GM12878 (cell line): ENCODE measurements at regions not wholly inside any gene's neighbourhood (a gene's known extent, or its start where the extent isn't known, plus 50 kb on each side); places are given as distances from the start of the nearest gene placed in this dataset.

Experiments
- ATAC-seq: fragments of 200-7000 bp; cut with Tn5 transposase; 3 replicates; pipeline ENCODE4 v1.9.1; 2020; ENCODE audit warnings: mild to moderate bottlenecking, moderate library complexity
- BruUV-seq: library from RNA; stranded (reverse); fragments of 400-500 nt; replicated peaks from 2 replicates; lab custom pipeline; 2021; lab: Mats Ljungman, UMichigan
- CTCF ChIA-PET: fragments of 300-600 bp; sonication (Branson Sonifier 250); formaldehyde crosslinking; extraction: SDS; loops from one replicate; lab custom pipeline; 2021; ENCODE audit warnings: inconsistent platforms; lab: Yijun Ruan, JAX
- POLR2A ChIA-PET: fragments of 350-600 bp; formaldehyde crosslinking; extraction: SDS; loops from one replicate; lab custom pipeline; 2021; ENCODE audit warnings: inconsistent platforms; lab: Charles Lee
- RAD21 ChIA-PET: fragments of 300-600 bp; sonication (Branson Sonifier 250); formaldehyde crosslinking; loops from one replicate; lab custom pipeline; 2023; ENCODE audit warnings: antibody characterized with exemption; ENCODE audit not compliant: unreplicated experiment; lab: Charles Lee
- SMC1A ChIA-PET: fragments of 300-600 bp; sonication (Branson Sonifier 250); formaldehyde crosslinking; loops from one replicate; lab custom pipeline; 2023; ENCODE audit not compliant: unreplicated experiment, uncharacterized antibody; lab: Charles Lee
- DNase-seq: peaks from one replicate; pipeline ENCODE4 v3.0.0-alpha.2; 2011; ENCODE audit warnings: low read depth, low spot score
- FAIRE-seq: peaks from 3 replicates; lab custom pipeline; 2011; peaks lifted over from hg19 to GRCh38; lab: Jason Lieb, UNC
- H2AFZ ChIP-seq: 2 replicates; pipeline ENCODE4 v1.6.0; 2011; ENCODE audit warnings: low read depth, low read length, control low read depth; ENCODE audit not compliant: control insufficient read depth
- H3K27ac ChIP-seq: 2 replicates; pipeline ENCODE4 v1.5.1; 2011; ENCODE audit warnings: control low read depth; ENCODE audit not compliant: control insufficient read depth, insufficient read depth
- H3K27me3 ChIP-seq, 2 experiments: replicated peaks in 1 of 2; 2 replicates each; pipeline versions ENCODE4 v1.6.0 to v1.6.1; 2011; ENCODE audit warnings: low read length in 1 of 2; ENCODE audit not compliant: control insufficient read depth in 2 of 2, insufficient read depth in 2 of 2
- H3K36me3 ChIP-seq, 2 experiments: 2 replicates each; pipeline ENCODE4 v1.5.1; 2011; ENCODE audit warnings: low read length in 1 of 2; ENCODE audit not compliant: control insufficient read depth in 2 of 2, insufficient read depth in 2 of 2
- H3K4me1 ChIP-seq: 2 replicates; pipeline ENCODE4 v1.6.1; 2011; ENCODE audit warnings: mild to moderate bottlenecking, low read length, moderate library complexity, mixed read lengths; ENCODE audit not compliant: control insufficient read depth, insufficient read depth
- H3K4me2 ChIP-seq: 2 replicates; pipeline ENCODE4 v1.6.0; 2011; ENCODE audit warnings: control low read depth; ENCODE audit not compliant: control insufficient read depth, insufficient read depth
- H3K4me3 ChIP-seq: fragments of 200-600 bp; sonication (generic); 2 replicates; pipeline ENCODE4 v1.5.1; 2016
- H3K79me2 ChIP-seq: 2 replicates; pipeline ENCODE4 v1.6.0; 2011; ENCODE audit warnings: low read length; ENCODE audit not compliant: control insufficient read depth, insufficient read depth
- H3K9ac ChIP-seq: 2 replicates; pipeline ENCODE4 v1.8.0; 2011; ENCODE audit warnings: low read length, control low read depth, mixed read lengths; ENCODE audit not compliant: control insufficient read depth, insufficient read depth
- H3K9me3 ChIP-seq: replicated peaks from 3 replicates; pipeline ENCODE4 v1.5.1; 2011; ENCODE audit warnings: mild to moderate bottlenecking, low read length; ENCODE audit not compliant: control insufficient read depth, insufficient read depth
- H4K20me1 ChIP-seq: 2 replicates; pipeline ENCODE4 v1.6.0; 2011; ENCODE audit not compliant: control insufficient read depth, insufficient read depth
- CBFB ChIP-seq: IDR thresholded peaks from 2 replicates; pipeline ENCODE4 v1.6.1; 2016; ENCODE audit warnings: antibody characterized with exemption, low read depth
- CREB1 ChIP-seq: IDR thresholded peaks from 2 replicates; pipeline ENCODE4 v1.6.1; 2012; ENCODE audit warnings: low read depth, mild to moderate bottlenecking, inconsistent platforms
- CREM ChIP-seq: IDR thresholded peaks from 2 replicates; pipeline ENCODE4 v1.6.1; 2014; ENCODE audit warnings: antibody characterized with exemption, low read depth
- KAT2A ChIP-seq: conservative IDR thresholded peaks from 2 replicates; pipeline ENCODE4 v1.6.1; 2011; ENCODE audit warnings: low read depth, low read length; ENCODE audit not compliant: control insufficient read depth
- KLF5 ChIP-seq: fragments of 450-650 bp; IDR thresholded peaks from 2 replicates; pipeline ENCODE4 v1.6.1; 2014; ENCODE audit warnings: mild to moderate bottlenecking; ENCODE audit not compliant: partially characterized antibody
- RBBP5 ChIP-seq: fragments of 200-600 bp; sonication (generic); conservative IDR thresholded peaks from 2 replicates; pipeline ENCODE4 v1.6.1; 2016
- SP1 ChIP-seq: IDR thresholded peaks from one replicate; pipeline ENCODE4 v1.6.1; 2011; ENCODE audit warnings: low read depth, low read length
- USF2 ChIP-seq: IDR thresholded peaks from 2 replicates; pipeline ENCODE4 v1.6.1; 2011; ENCODE audit warnings: low read depth, low read length, improper control_type of control experiment, borderline replicate concordance
- WRNIP1 ChIP-seq: IDR thresholded peaks from 2 replicates; pipeline ENCODE4 v1.6.1; 2011; ENCODE audit warnings: low read depth, low read length, improper control_type of control experiment, borderline replicate concordance
- YY1 ChIP-seq: IDR thresholded peaks from 2 replicates; pipeline ENCODE4 v1.6.1; 2011; ENCODE audit warnings: low read depth, mild to moderate bottlenecking, low read length
- ZNF207 ChIP-seq: fragments of 450-650 bp; IDR thresholded peaks from 2 replicates; pipeline ENCODE4 v1.6.1; 2014; ENCODE audit warnings: antibody characterized with exemption, mild to moderate bottlenecking, borderline replicate concordance
- ZNF384 ChIP-seq: IDR thresholded peaks from 2 replicates; pipeline ENCODE4 v1.6.1; 2012; ENCODE audit warnings: low read depth, mild to moderate bottlenecking, low read length, improper control_type of control experiment, borderline replicate concordance
- WGBS: methylation state at CpG from one replicate; pipeline ENCODE4 v1.1.6; 2016; ENCODE audit warnings: low lambda C conversion rate; ENCODE audit not compliant: insufficient replicate concordance, insufficient coverage; ENCODE audit errors: missing lambda C conversion rate; 5-methylcytosine and 5-hydroxymethylcytosine counted together
- in situ Hi-C: fragments of 300-500 bp; cut with MboI; formaldehyde crosslinking; loops from 9 replicates; pipeline ENCODE4 v1.14.3; 2018; ENCODE audit warnings: mixed read lengths
- intact Hi-C: fragments of 100-400 bp; cut with micrococcal nuclease; formaldehyde crosslinking; loops from one replicate; pipeline ENCODE4 v1.14.2; 2022; ENCODE audit not compliant: unreplicated experiment
- TF ChIP-seq, protein P1 (sequence below): IDR thresholded peaks from 2 replicates; pipeline ENCODE4 v1.6.1; 2012; ENCODE audit warnings: low read depth, low read length, improper control_type of control experiment
- TF ChIP-seq, protein P2 (sequence below): fragments of 450-650 bp; IDR thresholded peaks from 2 replicates; pipeline ENCODE4 v1.6.1; 2017; ENCODE audit warnings: antibody characterized with exemption, mild to moderate bottlenecking, moderate library complexity

GRCh38 chr10:65234261-65234660 lies 1691.6 kb upstream of the LRRTM3 start:
- TF ChIP-seq RBBP5 (no peak), ZNF207 (no peak), YY1 (no peak), WRNIP1 (no peak), SP1 (no peak), CREB1 (no peak), USF2 (no peak), KAT2A (no peak), ZNF384 (no peak), KLF5 (no peak), CREM (no peak), CBFB (no peak)
- TF ChIP-seq, protein P1, sequence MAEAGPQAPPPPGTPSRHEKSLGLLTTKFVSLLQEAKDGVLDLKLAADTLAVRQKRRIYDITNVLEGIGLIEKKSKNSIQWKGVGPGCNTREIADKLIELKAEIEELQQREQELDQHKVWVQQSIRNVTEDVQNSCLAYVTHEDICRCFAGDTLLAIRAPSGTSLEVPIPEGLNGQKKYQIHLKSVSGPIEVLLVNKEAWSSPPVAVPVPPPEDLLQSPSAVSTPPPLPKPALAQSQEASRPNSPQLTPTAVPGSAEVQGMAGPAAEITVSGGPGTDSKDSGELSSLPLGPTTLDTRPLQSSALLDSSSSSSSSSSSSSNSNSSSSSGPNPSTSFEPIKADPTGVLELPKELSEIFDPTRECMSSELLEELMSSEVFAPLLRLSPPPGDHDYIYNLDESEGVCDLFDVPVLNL: no peak
- TF ChIP-seq, protein P2, sequence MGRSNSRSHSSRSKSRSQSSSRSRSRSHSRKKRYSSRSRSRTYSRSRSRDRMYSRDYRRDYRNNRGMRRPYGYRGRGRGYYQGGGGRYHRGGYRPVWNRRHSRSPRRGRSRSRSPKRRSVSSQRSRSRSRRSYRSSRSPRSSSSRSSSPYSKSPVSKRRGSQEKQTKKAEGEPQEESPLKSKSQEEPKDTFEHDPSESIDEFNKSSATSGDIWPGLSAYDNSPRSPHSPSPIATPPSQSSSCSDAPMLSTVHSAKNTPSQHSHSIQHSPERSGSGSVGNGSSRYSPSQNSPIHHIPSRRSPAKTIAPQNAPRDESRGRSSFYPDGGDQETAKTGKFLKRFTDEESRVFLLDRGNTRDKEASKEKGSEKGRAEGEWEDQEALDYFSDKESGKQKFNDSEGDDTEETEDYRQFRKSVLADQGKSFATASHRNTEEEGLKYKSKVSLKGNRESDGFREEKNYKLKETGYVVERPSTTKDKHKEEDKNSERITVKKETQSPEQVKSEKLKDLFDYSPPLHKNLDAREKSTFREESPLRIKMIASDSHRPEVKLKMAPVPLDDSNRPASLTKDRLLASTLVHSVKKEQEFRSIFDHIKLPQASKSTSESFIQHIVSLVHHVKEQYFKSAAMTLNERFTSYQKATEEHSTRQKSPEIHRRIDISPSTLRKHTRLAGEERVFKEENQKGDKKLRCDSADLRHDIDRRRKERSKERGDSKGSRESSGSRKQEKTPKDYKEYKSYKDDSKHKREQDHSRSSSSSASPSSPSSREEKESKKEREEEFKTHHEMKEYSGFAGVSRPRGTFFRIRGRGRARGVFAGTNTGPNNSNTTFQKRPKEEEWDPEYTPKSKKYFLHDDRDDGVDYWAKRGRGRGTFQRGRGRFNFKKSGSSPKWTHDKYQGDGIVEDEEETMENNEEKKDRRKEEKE: no peak
- H3K4me1 ChIP-seq: no peaks in the 10 kb centered on the region
- H3K27ac ChIP-seq: no peak overlapping the region
- ATAC-seq: no peak
- DNase-seq: no peak
- ChIA-PET POLR2A (no interaction called here), CTCF (no interaction called here), RAD21 (no interaction called here), SMC1A (no interaction called here)
- no peaks in the 10 kb centered on the region for H3K27me3 ChIP-seq
- H3K79me2 ChIP-seq: no peaks in the 10 kb centered on the region
- H3K9me3 ChIP-seq: no peaks in the 10 kb centered on the region
- no peak overlapping the region for H3K4me2 ChIP-seq
- WGBS: 0% methylated on average over 2 of the region's 2 CpGs
- BruUV-seq: no TSS peak
- no peaks in the 10 kb centered on the region for H4K20me1 ChIP-seq
- in situ Hi-C loops (no loop called here), intact Hi-C loops (no loop called here)
- no peak overlapping the region for H2AFZ ChIP-seq
- H3K9ac ChIP-seq: no peak overlapping the region
- no peaks in the 10 kb centered on the region for H3K36me3 ChIP-seq
- no peak for FAIRE-seq
- no peak overlapping the region for H3K4me3 ChIP-seq
